ENCODE measurements at regions not wholly inside any gene's neighbourhood (a gene's known extent, or its start where the extent isn't known, plus 50 kb on each side); places are given as distances from the start of the nearest gene placed in this dataset.
"Not testable (repeated sequence)": the region's sequence is repeated elsewhere in the genome, so short reads cannot be mapped to it uniquely, and the experiment has no call there.

GRCh38 chr16:21422824-21423223 lies 144.7 kb upstream of the CRYM start:
- H3K27me3 ChIP-seq, H3K9me3 ChIP-seq, H3K36me3 ChIP-seq, H3K4me3 ChIP-seq, H3K4me1 ChIP-seq, H3K27ac ChIP-seq: not testable (repeated sequence)
- DNase-seq (ENCODE audit: low spot score): peak; percentile 42

- not testable (repeated sequence) for H3K4me1 ChIP-seq; DNase-seq (ENCODE audit: low spot score); H3K4me3 ChIP-seq; H3K27me3 ChIP-seq; H3K9me3 ChIP-seq; H3K27ac ChIP-seq; H3K36me3 ChIP-seq
Observed at GRCh38 chr16:21404699-21405098, 126.6 kb upstream of the CRYM start.

DNA sequence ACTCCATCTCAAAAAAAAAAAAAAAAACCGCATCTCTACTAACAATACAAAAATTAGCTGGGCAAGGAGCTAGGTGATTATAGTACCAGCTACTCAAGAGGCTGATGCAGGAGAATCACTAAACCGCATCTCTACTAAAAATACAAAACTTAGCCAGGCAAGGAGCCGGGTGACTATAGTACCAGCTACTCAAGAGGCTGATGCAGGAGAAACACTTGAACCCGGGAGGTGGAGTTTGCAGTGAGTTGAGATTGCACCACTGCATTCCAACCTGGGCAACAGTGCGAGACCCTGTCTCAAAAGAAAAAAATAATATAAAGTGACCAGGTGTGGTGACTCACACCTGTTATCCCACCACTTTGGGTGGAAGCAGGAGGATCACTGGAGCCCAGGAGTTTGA lies 119.8 kb upstream of the CRYM start:
- not testable (repeated sequence) for H3K27ac ChIP-seq; H3K4me1 ChIP-seq; DNase-seq (ENCODE audit: low spot score); H3K36me3 ChIP-seq; H3K9me3 ChIP-seq; H3K27me3 ChIP-seq; H3K4me3 ChIP-seq

DNA sequence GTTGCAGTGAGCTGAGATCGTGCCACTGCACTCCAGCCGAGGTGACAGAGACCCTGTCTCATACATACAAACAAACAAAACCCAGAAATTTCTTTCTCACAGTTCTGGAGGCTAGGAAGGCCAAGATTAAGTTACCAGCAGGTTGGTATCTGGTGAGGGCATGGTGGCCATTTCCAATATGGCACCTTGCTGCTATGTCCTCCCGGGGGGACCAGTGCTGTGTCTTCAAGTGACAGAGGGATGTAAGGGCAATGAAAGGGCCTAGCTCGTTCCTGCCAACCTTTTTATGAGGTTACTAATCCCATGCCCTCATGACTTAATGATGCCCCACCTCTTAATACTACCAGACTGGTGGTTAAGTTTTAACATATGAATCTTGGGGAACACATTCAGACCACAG lies 118.5 kb upstream of the CRYM start:
- not testable (repeated sequence) for DNase-seq (ENCODE audit: low spot score); H3K4me3 ChIP-seq; H3K4me1 ChIP-seq; H3K9me3 ChIP-seq; H3K27me3 ChIP-seq; H3K27ac ChIP-seq; H3K36me3 ChIP-seq

GRCh38 chr16:21390634-21391033 lies 112.5 kb upstream of the CRYM start:
- not testable (repeated sequence) for H3K27me3 ChIP-seq; H3K27ac ChIP-seq; DNase-seq (ENCODE audit: low spot score); H3K36me3 ChIP-seq; H3K4me3 ChIP-seq; H3K4me1 ChIP-seq; H3K9me3 ChIP-seq

DNA sequence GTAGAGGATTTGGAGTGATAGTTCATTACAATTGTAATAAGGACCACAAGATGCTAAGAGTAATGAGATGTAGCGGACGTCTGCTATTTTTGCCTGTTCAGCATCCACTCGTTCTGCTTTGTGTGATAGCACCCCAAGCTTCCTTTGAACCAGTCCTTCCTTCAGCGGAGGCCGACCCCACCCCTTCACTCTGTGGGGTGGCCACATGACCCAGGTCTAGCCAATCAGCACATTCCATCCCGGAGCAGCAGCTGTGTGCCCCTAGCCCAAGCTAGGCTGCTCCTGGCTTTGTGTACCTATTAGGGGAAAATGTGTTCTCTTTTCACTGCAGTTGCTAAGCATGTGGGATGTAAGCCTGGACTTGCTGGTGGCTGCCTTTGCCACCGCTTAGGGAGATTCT lies 111.8 kb upstream of the CRYM start:
- not testable (repeated sequence) for H3K27me3 ChIP-seq; H3K9me3 ChIP-seq; H3K4me1 ChIP-seq; H3K4me3 ChIP-seq; DNase-seq (ENCODE audit: low spot score); H3K27ac ChIP-seq; H3K36me3 ChIP-seq

- H3K9me3 ChIP-seq; H3K27ac ChIP-seq; H3K4me1 ChIP-seq; DNase-seq (ENCODE audit: low spot score); H3K4me3 ChIP-seq; H3K27me3 ChIP-seq; H3K36me3 ChIP-seq: not testable (repeated sequence)
Observed at GRCh38 chr16:21387757-21388156, 109.7 kb upstream of the CRYM start.

DNA sequence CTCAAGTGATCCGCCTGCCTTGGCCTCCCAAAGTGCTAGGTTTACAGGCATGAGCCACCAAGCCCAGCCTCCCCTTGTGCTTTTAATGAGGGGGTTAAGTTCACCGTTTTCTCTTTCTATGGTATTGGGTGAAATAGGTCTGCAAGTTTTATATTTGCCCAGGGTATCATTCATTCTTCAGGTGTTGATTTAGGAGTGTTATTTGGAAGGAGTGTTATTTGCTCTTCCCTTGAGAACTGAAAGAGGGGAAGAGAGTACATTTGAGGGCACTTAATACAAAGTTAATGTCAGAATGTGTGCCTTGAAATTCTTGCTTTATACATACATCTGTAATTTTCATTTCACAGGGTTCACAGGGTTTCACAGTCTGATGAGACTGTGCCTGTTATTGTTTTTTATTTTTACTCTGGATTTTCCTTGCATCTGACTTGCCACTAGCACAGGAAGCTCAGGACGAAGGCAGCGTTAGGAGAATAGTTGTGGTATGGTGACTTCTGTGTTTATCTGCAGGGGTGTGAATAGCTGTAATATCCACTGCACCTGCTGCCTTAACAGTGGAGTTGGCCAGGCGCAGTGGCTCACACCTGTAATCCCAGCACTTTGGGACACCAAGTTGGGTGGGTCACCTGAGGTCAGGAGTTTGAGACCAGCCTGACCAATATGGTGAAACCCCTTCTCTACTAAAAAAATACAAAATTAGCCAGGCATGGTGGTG lies 108.3 kb upstream of the CRYM start:
- H3K4me1 ChIP-seq; H3K27ac ChIP-seq; H3K4me3 ChIP-seq; DNase-seq (ENCODE audit: low spot score); H3K9me3 ChIP-seq; H3K27me3 ChIP-seq; H3K36me3 ChIP-seq: not testable (repeated sequence)

- H3K36me3 ChIP-seq; H3K9me3 ChIP-seq; DNase-seq (ENCODE audit: low spot score); H3K4me1 ChIP-seq; H3K4me3 ChIP-seq; H3K27me3 ChIP-seq; H3K27ac ChIP-seq: not testable (repeated sequence)
Observed at GRCh38 chr16:21383682-21384081, 105.6 kb upstream of the CRYM start.

GRCh38 chr16:21379645-21380044 lies 101.6 kb upstream of the CRYM start:
- not testable (repeated sequence) for H3K9me3 ChIP-seq; H3K27ac ChIP-seq; H3K27me3 ChIP-seq; H3K4me1 ChIP-seq; DNase-seq (ENCODE audit: low spot score); H3K36me3 ChIP-seq; H3K4me3 ChIP-seq

DNA sequence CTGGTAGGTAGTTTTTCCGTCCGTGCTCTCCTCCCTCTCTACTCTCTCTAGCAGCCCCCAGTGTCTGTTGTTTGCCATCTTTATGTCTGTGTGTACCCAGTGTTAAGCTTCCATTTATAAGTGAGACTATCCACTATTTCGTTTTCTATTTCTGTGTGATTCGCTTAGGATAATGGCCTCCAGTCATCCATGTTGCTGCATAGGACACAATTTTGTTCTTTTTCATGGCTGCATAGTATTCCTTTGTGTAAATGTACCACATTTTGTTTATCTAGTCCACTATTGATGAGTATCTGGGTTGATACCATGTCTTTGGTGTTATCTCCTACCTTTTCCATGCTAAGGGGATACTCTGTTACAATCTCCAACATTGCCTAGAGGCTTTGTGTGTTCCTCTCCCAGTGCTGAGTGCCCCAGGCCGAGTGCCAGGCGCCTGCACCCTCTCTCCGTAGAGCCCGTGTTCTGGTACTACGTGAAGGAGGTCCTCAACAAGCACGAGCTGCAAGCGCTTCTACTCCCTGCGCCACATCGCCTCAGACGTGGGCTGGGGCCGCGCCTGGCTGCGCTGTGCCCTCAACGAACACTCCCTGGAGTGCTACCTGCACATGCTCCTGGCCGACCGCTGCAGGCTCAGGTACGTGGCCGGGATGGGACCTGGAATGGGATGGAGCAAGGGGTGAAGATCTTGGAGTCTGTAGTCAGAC lies 98.3 kb upstream of the CRYM start:
- DNase-seq (ENCODE audit: low spot score); H3K4me1 ChIP-seq; H3K4me3 ChIP-seq; H3K36me3 ChIP-seq; H3K27me3 ChIP-seq; H3K9me3 ChIP-seq; H3K27ac ChIP-seq: not testable (repeated sequence)

- H3K4me3 ChIP-seq; H3K9me3 ChIP-seq; DNase-seq (ENCODE audit: low spot score); H3K36me3 ChIP-seq; H3K27ac ChIP-seq; H3K4me1 ChIP-seq; H3K27me3 ChIP-seq: not testable (repeated sequence)
Observed at GRCh38 chr16:21375334-21375733, 97.2 kb upstream of the CRYM start.

GRCh38 chr16:21373454-21373853 lies 95.4 kb upstream of the CRYM start:
- not testable (repeated sequence) for DNase-seq (ENCODE audit: low spot score); H3K4me1 ChIP-seq; H3K4me3 ChIP-seq; H3K27ac ChIP-seq; H3K27me3 ChIP-seq; H3K36me3 ChIP-seq; H3K9me3 ChIP-seq

DNA sequence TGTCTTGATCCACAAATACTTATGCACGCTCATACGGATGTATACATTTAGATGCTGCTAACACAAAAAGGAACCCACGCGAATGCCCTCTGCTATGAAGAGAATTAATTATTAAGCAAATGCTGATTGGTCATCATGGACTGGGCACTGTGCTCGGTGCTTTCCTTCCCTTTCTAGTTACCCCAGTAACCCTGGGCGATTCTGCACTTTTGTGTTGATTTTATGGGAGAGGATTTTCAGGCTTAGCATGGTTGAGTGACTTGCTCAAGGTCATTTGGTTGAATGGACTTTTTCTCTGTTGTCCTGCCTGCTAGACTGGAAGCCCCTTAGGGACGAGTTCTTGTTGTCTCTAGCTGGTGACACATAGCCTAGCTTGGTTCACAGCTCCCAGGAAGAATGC lies 94.8 kb upstream of the CRYM start:
- H3K4me3 ChIP-seq; DNase-seq (ENCODE audit: low spot score); H3K9me3 ChIP-seq; H3K27ac ChIP-seq; H3K4me1 ChIP-seq; H3K36me3 ChIP-seq; H3K27me3 ChIP-seq: not testable (repeated sequence)

- H3K36me3 ChIP-seq; H3K4me3 ChIP-seq; H3K9me3 ChIP-seq; H3K4me1 ChIP-seq; H3K27ac ChIP-seq; H3K27me3 ChIP-seq; DNase-seq (ENCODE audit: low spot score): not testable (repeated sequence)
Observed at GRCh38 chr16:21372162-21372835, 94.2 kb upstream of the CRYM start.
